ENCODE measurements at regions not wholly inside any gene's neighbourhood (a gene's known extent, or its start where the extent isn't known, plus 50 kb on each side); places are given as distances from the start of the nearest gene placed in this dataset.
"Not testable (repeated sequence)": the region's sequence is repeated elsewhere in the genome, so short reads cannot be mapped to it uniquely, and the experiment has no call there.

- DNase-seq: no peak
Measured at GRCh38 chr9:29945012-29945411, 2371.7 kb upstream of the C9orf72 start.

GRCh38 chr9:29958469-29958868 lies 2385.2 kb upstream of the C9orf72 start:
- DNase-seq: no peak

GRCh38 chr9:29965834-29966233 lies 2392.6 kb upstream of the C9orf72 start:
- no peak for DNase-seq

- no peak for DNase-seq
Measured at GRCh38 chr9:29966247-29966646, 2393.0 kb upstream of the C9orf72 start.

GRCh38 chr9:29968831-29969230 lies 2395.6 kb upstream of the C9orf72 start:
- no peak for DNase-seq

GRCh38 chr9:29969408-29969807 lies 2396.1 kb upstream of the C9orf72 start:
- DNase-seq: no peak

GRCh38 chr9:29969856-29970647 lies 2396.8 kb upstream of the C9orf72 start:
- DNase-seq: no peak

GRCh38 chr9:29974197-29974596 lies 2400.9 kb upstream of the C9orf72 start:
- DNase-seq: no peak

GRCh38 chr9:29976981-29977380 lies 2403.7 kb upstream of the C9orf72 start:
- no peak for DNase-seq

GRCh38 chr9:29981013-29981412 lies 2403.4 kb upstream of the ACO1 start:
- DNase-seq: no peak

- no peak for DNase-seq
Measured at GRCh38 chr9:29999645-30000044, 2384.8 kb upstream of the ACO1 start.

GRCh38 chr9:30010691-30011090 lies 2373.8 kb upstream of the ACO1 start:
- no peak for DNase-seq

- DNase-seq: no peak
Measured at GRCh38 chr9:30012622-30013021, 2371.8 kb upstream of the ACO1 start.

- no peak for DNase-seq
Measured at GRCh38 chr9:30015073-30015472, 2369.4 kb upstream of the ACO1 start.

- DNase-seq: no peak
Measured at GRCh38 chr9:30020161-30020560, 2364.3 kb upstream of the ACO1 start.

GRCh38 chr9:30035761-30036160 lies 2348.7 kb upstream of the ACO1 start:
- no peak for DNase-seq

- DNase-seq: no peak
Measured at GRCh38 chr9:30036558-30036957, 2347.9 kb upstream of the ACO1 start.

- DNase-seq: no peak
Measured at GRCh38 chr9:30039712-30040111, 2344.7 kb upstream of the ACO1 start.

- DNase-seq: no peak
Measured at GRCh38 chr9:30048396-30048795, 2336.0 kb upstream of the ACO1 start.

GRCh38 chr9:30058463-30058862 lies 2326.0 kb upstream of the ACO1 start:
- no peak for DNase-seq

- DNase-seq: no peak
Measured at GRCh38 chr9:30060976-30061375, 2323.5 kb upstream of the ACO1 start.

GRCh38 chr9:30065888-30066287 lies 2318.6 kb upstream of the ACO1 start:
- no peak for DNase-seq

- DNase-seq: not testable (repeated sequence)
Measured at GRCh38 chr9:30069236-30069635, 2315.2 kb upstream of the ACO1 start.

- no peak for DNase-seq
Measured at GRCh38 chr9:30075022-30075421, 2309.4 kb upstream of the ACO1 start.

All from T-helper 9 cell (primary cell).